ENCODE measurements at regions not wholly inside any gene's neighbourhood (a gene's known extent, or its start where the extent isn't known, plus 50 kb on each side); places are given as distances from the start of the nearest gene placed in this dataset.

DNA sequence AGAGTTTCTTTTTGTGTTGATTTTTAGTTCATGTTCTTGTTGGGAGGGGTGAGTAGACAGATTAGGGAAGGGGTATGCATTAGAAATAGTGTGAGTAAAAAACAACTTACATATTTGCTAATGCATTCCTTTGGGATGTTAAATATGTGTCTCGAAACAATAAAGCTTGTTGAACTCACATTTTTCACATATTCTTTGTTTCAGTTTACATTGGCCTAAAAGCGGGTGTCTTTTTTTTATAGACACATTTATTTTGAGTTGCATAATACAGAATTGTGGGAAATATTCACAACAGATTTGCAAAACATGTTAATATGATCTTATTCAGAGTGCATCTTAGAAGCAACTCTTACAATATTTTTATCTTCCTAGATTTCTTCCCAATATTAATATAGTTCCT lies 337.5 kb upstream of the CNTNAP2 start:
- no peaks in the 10 kb centered on the region for H3K9me3 ChIP-seq
- TF ChIP-seq POLR2A (IDR thresholded peaks at IDR 0.05) (no peak), CTCF (IDR thresholded peaks at IDR 0.05) (no peak), POLR2AphosphoS5 (IDR thresholded peaks at IDR 0.05; ENCODE audit: insufficient read depth in 1 of 2, low read depth in 1 of 2) (no peak)
- H3K36me3 ChIP-seq: no peaks in the 10 kb centered on the region
- H3K27me3 ChIP-seq: no peaks in the 10 kb centered on the region
- no peak overlapping the region for H3K27ac ChIP-seq
- H3K4me1 ChIP-seq: no peaks in the 10 kb centered on the region
- intact Hi-C loops (cut with DNase I): no loop called here
- no peak overlapping the region for H3K4me3 ChIP-seq
- DNase-seq (ENCODE audit: extremely low spot score in 2 of 2): no peak

DNA sequence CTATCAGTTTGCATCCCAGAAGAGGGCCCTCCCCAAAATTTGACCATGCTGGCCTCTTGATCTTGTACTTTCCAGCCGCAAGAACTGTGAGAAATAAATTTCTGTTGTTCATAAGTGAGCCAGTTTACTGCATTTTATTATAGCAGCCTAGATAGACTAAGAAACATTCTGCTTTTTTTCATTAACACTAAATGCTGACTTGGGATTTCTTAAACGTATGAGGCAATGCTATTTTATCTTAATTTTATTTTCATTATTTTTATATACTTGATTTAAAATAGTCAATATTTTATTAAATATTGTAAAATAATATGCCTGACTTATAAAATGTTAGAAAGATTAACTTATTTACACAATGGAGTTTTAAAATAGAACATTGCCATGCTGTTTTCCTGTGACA lies 341.8 kb upstream of the CNTNAP2 start:
- TF ChIP-seq POLR2A (IDR thresholded peaks at IDR 0.05): no peak
- TF ChIP-seq POLR2AphosphoS5 (IDR thresholded peaks at IDR 0.05; ENCODE audit: insufficient read depth in 1 of 2, low read depth in 1 of 2): no peak
- TF ChIP-seq CTCF (IDR thresholded peaks at IDR 0.05): no peak
- no peak for DNase-seq (ENCODE audit: extremely low spot score in 2 of 2)

DNA sequence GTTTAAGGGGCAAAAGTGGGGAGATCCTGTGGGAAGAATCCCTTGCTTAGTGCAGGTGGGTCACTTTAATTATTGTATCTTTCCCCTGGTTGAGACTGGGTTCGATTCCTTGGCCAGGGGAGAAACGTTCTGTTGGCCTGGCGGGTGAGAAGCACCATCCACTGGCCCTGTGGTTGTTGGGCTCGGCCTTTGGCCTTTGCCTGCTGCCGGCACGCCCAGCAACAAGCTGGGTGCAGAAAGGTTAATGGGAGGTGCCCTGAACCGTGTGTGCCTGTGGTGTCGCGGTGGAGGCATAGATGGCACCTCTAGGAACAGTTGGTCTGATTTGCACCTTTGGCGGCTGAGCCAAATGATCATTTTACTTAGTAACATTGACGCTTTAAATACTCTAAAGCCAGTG lies 363.6 kb upstream of the CNTNAP2 start:
- no peaks in the 10 kb centered on the region for H3K4me1 ChIP-seq
- H3K27me3 ChIP-seq: no peaks in the 10 kb centered on the region
- no peak overlapping the region for H3K27ac ChIP-seq
- intact Hi-C loops (cut with DNase I): no loop called here
- H3K36me3 ChIP-seq: no peaks in the 10 kb centered on the region
- no peaks in the 10 kb centered on the region for H3K9me3 ChIP-seq
- TF ChIP-seq POLR2A (IDR thresholded peaks at IDR 0.05): no peak
- DNase-seq (ENCODE audit: extremely low spot score in 2 of 2): no peak
- no peak overlapping the region for H3K4me3 ChIP-seq

More for the DNA sequence above, 341.8 kb upstream of the CNTNAP2 start:
- Histone ChIP-seq H3K4me3 (no peak overlapping the region), H3K36me3 (no peaks in the 10 kb centered on the region), H3K4me1 (no peaks in the 10 kb centered on the region), H3K9me3 (no peaks in the 10 kb centered on the region), H3K27ac (no peak overlapping the region), H3K27me3 (no peaks in the 10 kb centered on the region)
- intact Hi-C loops (cut with DNase I): no loop called here

DNA sequence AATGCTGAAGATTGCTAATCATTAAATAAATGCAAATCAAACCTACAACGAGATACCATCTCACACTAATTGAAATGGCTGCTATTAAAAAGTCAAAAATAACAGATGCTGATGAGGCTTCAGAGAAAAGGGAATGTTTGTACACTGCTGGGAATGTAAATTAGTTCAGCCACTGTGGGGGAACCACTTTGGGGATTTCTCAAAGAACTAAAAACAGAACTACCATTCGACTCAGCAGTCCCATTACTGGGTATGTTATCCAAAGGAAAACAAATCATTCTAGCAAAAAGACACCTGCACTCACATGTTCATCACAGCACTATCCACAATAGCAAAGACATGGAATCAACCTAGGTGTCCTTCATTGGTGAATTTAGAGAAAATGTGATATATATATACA lies 379.0 kb upstream of the CNTNAP2 start:
- H3K27ac ChIP-seq: no peak overlapping the region
- no peak for TF ChIP-seq POLR2AphosphoS5 (IDR thresholded peaks at IDR 0.05; ENCODE audit: insufficient read depth in 1 of 2, low read depth in 1 of 2)
- TF ChIP-seq POLR2A (IDR thresholded peaks at IDR 0.05): no peak
- TF ChIP-seq CTCF (IDR thresholded peaks at IDR 0.05): no peak
- no peaks in the 10 kb centered on the region for H3K9me3 ChIP-seq
- no peaks in the 10 kb centered on the region for H3K36me3 ChIP-seq
- intact Hi-C loops (cut with DNase I): no loop called here
- no peaks in the 10 kb centered on the region for H3K4me1 ChIP-seq
- no peaks in the 10 kb centered on the region for H3K27me3 ChIP-seq
- no peak overlapping the region for H3K4me3 ChIP-seq
- no peak for DNase-seq (ENCODE audit: extremely low spot score in 2 of 2)

GRCh38 chr7:145735061-145735460 lies 381.5 kb upstream of the CNTNAP2 start:
- no peak for DNase-seq (ENCODE audit: extremely low spot score in 2 of 2)
- H3K9me3 ChIP-seq: no peaks in the 10 kb centered on the region
- no peaks in the 10 kb centered on the region for H3K4me1 ChIP-seq
- H3K4me3 ChIP-seq: no peak overlapping the region
- no peaks in the 10 kb centered on the region for H3K36me3 ChIP-seq
- TF ChIP-seq POLR2A (IDR thresholded peaks at IDR 0.05) (no peak), CTCF (IDR thresholded peaks at IDR 0.05) (no peak), POLR2AphosphoS5 (IDR thresholded peaks at IDR 0.05; ENCODE audit: insufficient read depth in 1 of 2, low read depth in 1 of 2) (no peak)
- intact Hi-C loops (cut with DNase I): no loop called here
- no peak overlapping the region for H3K27ac ChIP-seq
- no peaks in the 10 kb centered on the region for H3K27me3 ChIP-seq

GRCh38 chr7:145732521-145732920 lies 384.1 kb upstream of the CNTNAP2 start:
- H3K27ac ChIP-seq: no peak overlapping the region
- intact Hi-C loops (cut with DNase I): loop anchor here (1.0 kb wide), 1 partner anchor 25 kb away; no protein-coding TSS in a partner anchor
- no peaks in the 10 kb centered on the region for H3K27me3 ChIP-seq
- no peak overlapping the region for H3K4me3 ChIP-seq
- H3K4me1 ChIP-seq: no peaks in the 10 kb centered on the region
- no peaks in the 10 kb centered on the region for H3K36me3 ChIP-seq
- no peak for DNase-seq (ENCODE audit: extremely low spot score in 2 of 2)
- no peaks in the 10 kb centered on the region for H3K9me3 ChIP-seq
- no peak for TF ChIP-seq POLR2A (IDR thresholded peaks at IDR 0.05)
- no peak for TF ChIP-seq CTCF (IDR thresholded peaks at IDR 0.05)
- TF ChIP-seq POLR2AphosphoS5 (IDR thresholded peaks at IDR 0.05; ENCODE audit: insufficient read depth in 1 of 2, low read depth in 1 of 2): no peak
